Dedifferentiated amniotic fluid mesenchymal stem cell (primary cell): ENCODE measurements at regions not wholly inside any gene's neighbourhood (a gene's known extent, or its start where the extent isn't known, plus 50 kb on each side); places are given as distances from the start of the nearest gene placed in this dataset.
"Not testable (repeated sequence)": the region's sequence is repeated elsewhere in the genome, so short reads cannot be mapped to it uniquely, and the experiment has no call there.

Source experiments
- DNase-seq: peaks from one replicate; pipeline ENCODE4 v3.0.0-alpha.2; 2016; ENCODE audit errors: extremely low spot score

GRCh38 chr19:30871979-30872378, 477.3 kb downstream of the TSHZ3 start:
- no peak for DNase-seq

GRCh38 chr19:30870876-30871275, 478.4 kb downstream of the TSHZ3 start:
- no peak for DNase-seq

- no peak for DNase-seq
Observed at GRCh38 chr19:30865511-30865910, 483.7 kb downstream of the TSHZ3 start.

GRCh38 chr19:30864391-30865215, 484.6 kb downstream of the TSHZ3 start:
- DNase-seq = no peak

- DNase-seq = no peak
Observed at GRCh38 chr19:30862876-30863275, 486.4 kb downstream of the TSHZ3 start.

GRCh38 chr19:30861919-30862318, 487.3 kb downstream of the TSHZ3 start:
- no peak for DNase-seq

GRCh38 chr19:30857966-30858490, 485.8 kb downstream of the ZNF536 start:
- no peak for DNase-seq

GRCh38 chr19:30857388-30857787, 485.2 kb downstream of the ZNF536 start:
- no peak for DNase-seq

GRCh38 chr19:30856786-30857185, 484.6 kb downstream of the ZNF536 start:
- DNase-seq = no peak

GRCh38 chr19:30856376-30856775, 484.2 kb downstream of the ZNF536 start:
- no peak for DNase-seq

- no peak for DNase-seq
Observed at GRCh38 chr19:30855442-30855841, 483.3 kb downstream of the ZNF536 start.

- DNase-seq = no peak
Observed at GRCh38 chr19:30854661-30855060, 482.5 kb downstream of the ZNF536 start.

GRCh38 chr19:30854207-30854606, 482.0 kb downstream of the ZNF536 start:
- no peak for DNase-seq

GRCh38 chr19:30853036-30853435, 480.9 kb downstream of the ZNF536 start:
- no peak for DNase-seq

GRCh38 chr19:30852168-30852567, 480.0 kb downstream of the ZNF536 start:
- DNase-seq = no peak

- DNase-seq = no peak
Observed at GRCh38 chr19:30851646-30852045, 479.5 kb downstream of the ZNF536 start.

GRCh38 chr19:30848636-30849425, 476.6 kb downstream of the ZNF536 start:
- no peak for DNase-seq

GRCh38 chr19:30846102-30846501, 473.9 kb downstream of the ZNF536 start:
- DNase-seq = no peak

GRCh38 chr19:30842926-30843325, 470.7 kb downstream of the ZNF536 start:
- no peak for DNase-seq

- no peak for DNase-seq
Observed at GRCh38 chr19:30841934-30842333, 469.8 kb downstream of the ZNF536 start.

GRCh38 chr19:30830875-30831274, 458.7 kb downstream of the ZNF536 start:
- no peak for DNase-seq

- DNase-seq = not testable (repeated sequence)
Observed at GRCh38 chr19:30825505-30825904, 453.3 kb downstream of the ZNF536 start.

GRCh38 chr19:30824809-30825208, 452.6 kb downstream of the ZNF536 start:
- DNase-seq = no peak
